Mucosa of stomach (tissue), 1 donor: ENCODE measurements at regions not wholly inside any gene's neighbourhood (a gene's known extent, or its start where the extent isn't known, plus 50 kb on each side); places are given as distances from the start of the nearest gene placed in this dataset.
"Not testable (repeated sequence)": the region's sequence is repeated elsewhere in the genome, so short reads cannot be mapped to it uniquely, and the experiment has no call there.

Experiments
- H3K27me3 ChIP-seq: one replicate; pipeline ENCODE4 v1.7.0; 2013; ENCODE audit warnings: mild to moderate bottlenecking, low read length; ENCODE audit not compliant: control insufficient read depth, insufficient read depth
- H3K36me3 ChIP-seq: one replicate; pipeline ENCODE4 v1.7.0; 2013; ENCODE audit warnings: low read length; ENCODE audit not compliant: control insufficient read depth, insufficient read depth
- H3K4me1 ChIP-seq: one replicate; pipeline ENCODE4 v1.7.0; 2013; ENCODE audit warnings: mild to moderate bottlenecking, low read length; ENCODE audit not compliant: control insufficient read depth, insufficient read depth
- H3K4me3 ChIP-seq: one replicate; pipeline ENCODE4 v1.7.0; 2013; ENCODE audit warnings: low read length
- H3K9ac ChIP-seq: one replicate; pipeline ENCODE4 v1.7.0; 2013; ENCODE audit warnings: mild to moderate bottlenecking, low read length, moderate library complexity
- H3K9me3 ChIP-seq: one replicate; pipeline ENCODE4 v1.7.0; 2013; ENCODE audit warnings: mild to moderate bottlenecking, low read length, moderate library complexity; ENCODE audit not compliant: control insufficient read depth
- donor health status: Pancreatic carcinoma.

- Histone ChIP-seq H3K27me3 (no peaks in the 10 kb centered on the region), H3K9ac (no peak overlapping the region), H3K36me3 (no peaks in the 10 kb centered on the region), H3K4me3 (no peak overlapping the region), H3K4me1 (no peaks in the 10 kb centered on the region), H3K9me3 (no peaks in the 10 kb centered on the region)
These were observed 56.0 kb upstream of the LRPPRC start for GRCh38 chr2:44051593-44052347.

GRCh38 chr2:44052584-44052983 is 56.8 kb upstream of the LRPPRC start:
- H3K4me1 ChIP-seq: no peaks in the 10 kb centered on the region
- H3K36me3 ChIP-seq: no peaks in the 10 kb centered on the region
- no peak overlapping the region for H3K4me3 ChIP-seq
- no peak overlapping the region for H3K9ac ChIP-seq
- no peaks in the 10 kb centered on the region for H3K9me3 ChIP-seq
- no peaks in the 10 kb centered on the region for H3K27me3 ChIP-seq

GRCh38 chr2:44053052-44053451 is 57.3 kb upstream of the LRPPRC start:
- no peaks in the 10 kb centered on the region for H3K36me3 ChIP-seq
- no peaks in the 10 kb centered on the region for H3K27me3 ChIP-seq
- no peak overlapping the region for H3K4me3 ChIP-seq
- no peaks in the 10 kb centered on the region for H3K9me3 ChIP-seq
- H3K9ac ChIP-seq: no peak overlapping the region
- H3K4me1 ChIP-seq: no peaks in the 10 kb centered on the region

GRCh38 chr2:44053456-44053855 is 57.7 kb upstream of the LRPPRC start:
- Histone ChIP-seq H3K36me3 (no peaks in the 10 kb centered on the region), H3K9me3 (no peaks in the 10 kb centered on the region)

DNA sequence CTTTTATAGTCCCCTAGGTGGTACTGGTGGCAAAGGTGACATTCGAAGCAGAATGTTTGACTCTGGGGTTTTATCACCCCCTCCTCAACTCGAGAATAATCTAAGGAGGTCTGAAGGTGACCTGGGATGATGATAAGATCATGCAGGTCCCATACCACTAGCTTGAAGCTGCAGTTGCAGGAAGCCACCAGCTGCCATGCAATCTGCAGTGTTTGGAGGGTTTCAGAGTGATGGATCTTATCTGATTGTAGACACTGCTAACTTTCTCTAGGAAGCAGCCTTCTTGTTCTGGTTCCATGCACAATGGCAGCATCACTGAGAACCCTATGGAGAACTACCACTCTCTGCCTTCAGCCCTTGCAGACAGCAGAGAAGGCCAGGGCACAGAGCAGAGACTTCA is 59.4 kb upstream of the LRPPRC start:
- Histone ChIP-seq H3K36me3 (no peaks in the 10 kb centered on the region), H3K4me1 (no peaks in the 10 kb centered on the region), H3K4me3 (no peak overlapping the region), H3K9ac (no peak overlapping the region), H3K9me3 (no peaks in the 10 kb centered on the region), H3K27me3 (no peaks in the 10 kb centered on the region)

More at GRCh38 chr2:44053456-44053855, 57.7 kb upstream of the LRPPRC start:
- no peaks in the 10 kb centered on the region for H3K4me1 ChIP-seq
- H3K9ac ChIP-seq: no peak overlapping the region
- no peaks in the 10 kb centered on the region for H3K27me3 ChIP-seq
- no peak overlapping the region for H3K4me3 ChIP-seq

DNA sequence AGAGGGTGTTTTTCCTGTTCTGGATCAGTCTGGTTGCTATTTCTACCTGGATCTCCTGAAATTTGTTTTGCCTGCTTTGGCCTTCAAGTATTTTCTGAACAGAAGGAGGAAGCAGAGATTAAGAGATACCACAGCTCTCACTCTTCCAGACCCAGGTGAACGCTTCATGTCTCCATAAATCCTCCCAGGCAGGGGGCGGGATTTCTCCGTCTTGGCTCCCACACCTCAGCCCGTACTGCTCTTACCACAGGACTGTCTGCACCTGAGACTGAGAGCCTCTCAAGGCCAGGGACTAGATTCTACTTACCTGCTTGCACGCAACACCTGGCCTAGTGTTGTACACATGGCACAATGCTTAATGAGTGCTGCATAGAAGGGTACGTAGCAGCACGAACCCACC is 59.9 kb upstream of the LRPPRC start:
- H3K9ac ChIP-seq: no peak overlapping the region
- no peak overlapping the region for H3K4me3 ChIP-seq
- no peaks in the 10 kb centered on the region for H3K27me3 ChIP-seq
- no peaks in the 10 kb centered on the region for H3K4me1 ChIP-seq
- H3K36me3 ChIP-seq: no peaks in the 10 kb centered on the region
- no peaks in the 10 kb centered on the region for H3K9me3 ChIP-seq

- Histone ChIP-seq H3K9me3 (no peaks in the 10 kb centered on the region), H3K36me3 (no peaks in the 10 kb centered on the region), H3K4me1 (no peaks in the 10 kb centered on the region), H3K9ac (no peak overlapping the region), H3K4me3 (no peak overlapping the region), H3K27me3 (no peaks in the 10 kb centered on the region)
These were observed 61.2 kb upstream of the LRPPRC start for GRCh38 chr2:44056947-44057346.

DNA sequence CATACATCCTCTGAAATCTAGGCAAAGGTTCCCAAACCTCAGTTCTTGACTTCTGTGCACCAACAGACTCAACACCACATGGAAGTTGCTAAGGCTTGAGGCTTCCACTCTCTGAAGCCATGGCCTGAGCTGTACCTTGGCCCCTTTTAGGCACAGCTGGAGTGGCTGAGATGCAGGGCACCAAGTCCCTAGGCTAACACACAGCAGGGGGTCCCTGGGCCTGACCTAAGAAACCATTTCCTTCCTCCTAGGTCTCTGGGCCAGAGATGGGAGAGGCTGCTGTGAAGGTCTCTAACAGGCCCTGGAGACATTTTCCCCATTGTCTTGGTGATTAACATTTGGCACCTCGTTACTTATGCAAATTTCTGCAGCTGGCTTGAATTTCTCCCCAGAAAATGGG is 64.5 kb upstream of the LRPPRC start:
- H3K27me3 ChIP-seq, H3K4me1 ChIP-seq, H3K4me3 ChIP-seq: not testable (repeated sequence)

GRCh38 chr2:44060990-44061389 is 65.2 kb upstream of the LRPPRC start:
- H3K27me3 ChIP-seq: no peaks in the 10 kb centered on the region
- H3K9ac ChIP-seq: no peak overlapping the region
- H3K9me3 ChIP-seq: no peaks in the 10 kb centered on the region
- H3K4me1 ChIP-seq: no peaks in the 10 kb centered on the region
- H3K4me3 ChIP-seq: no peak overlapping the region
- no peaks in the 10 kb centered on the region for H3K36me3 ChIP-seq

More for the DNA sequence above, 64.5 kb upstream of the LRPPRC start:
- not testable (repeated sequence) for H3K36me3 ChIP-seq, H3K9ac ChIP-seq, H3K9me3 ChIP-seq

DNA sequence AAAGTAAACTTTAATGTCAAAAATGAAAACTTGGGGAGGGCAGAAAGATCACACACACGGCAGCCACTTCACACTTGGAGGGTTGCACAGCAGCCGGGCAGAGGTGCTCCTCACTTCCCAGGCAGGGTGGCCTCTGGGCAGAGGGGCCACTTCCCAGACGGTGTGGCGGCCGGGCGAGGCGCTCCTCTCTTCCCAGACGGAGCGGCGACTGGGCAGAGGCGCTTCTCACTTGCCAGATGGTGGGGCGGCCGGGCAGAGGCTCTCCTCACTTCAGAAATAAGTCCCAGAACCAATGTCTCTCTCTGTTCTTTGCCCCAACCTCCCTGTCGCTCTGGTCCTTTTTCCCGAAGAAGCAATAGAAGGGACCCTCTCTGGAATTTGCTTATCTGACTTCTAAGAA is 65.7 kb upstream of the LRPPRC start:
- no peaks in the 10 kb centered on the region for H3K4me1 ChIP-seq
- H3K27me3 ChIP-seq: no peaks in the 10 kb centered on the region
- H3K36me3 ChIP-seq: no peaks in the 10 kb centered on the region
- no peak overlapping the region for H3K9ac ChIP-seq
- no peaks in the 10 kb centered on the region for H3K9me3 ChIP-seq
- H3K4me3 ChIP-seq: no peak overlapping the region

DNA sequence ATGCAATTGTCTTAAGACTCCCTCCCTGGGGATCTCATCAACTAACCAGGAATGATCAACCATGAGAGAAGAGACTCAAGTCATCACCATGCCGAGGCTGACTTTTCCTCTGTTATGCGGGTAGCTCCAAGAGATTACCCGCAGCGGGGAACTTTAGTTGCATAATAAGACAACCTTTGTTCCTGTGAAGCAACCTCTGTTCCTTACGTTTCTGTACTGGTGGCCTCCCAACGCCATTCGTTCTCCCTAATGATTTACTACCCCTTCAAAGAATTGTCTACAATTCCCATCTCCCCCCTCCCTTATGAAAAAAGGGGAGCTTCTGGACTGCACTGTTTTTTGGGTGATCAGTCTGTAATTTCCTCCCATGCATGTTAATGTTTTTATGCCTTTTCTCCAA is 66.1 kb upstream of the LRPPRC start:
- Histone ChIP-seq H3K27me3 (no peaks in the 10 kb centered on the region), H3K9ac (no peak overlapping the region), H3K36me3 (no peaks in the 10 kb centered on the region), H3K4me3 (no peak overlapping the region), H3K4me1 (no peaks in the 10 kb centered on the region), H3K9me3 (no peaks in the 10 kb centered on the region)

GRCh38 chr2:44063033-44063432 is 67.2 kb upstream of the LRPPRC start:
- H3K9ac ChIP-seq: no peak overlapping the region
- H3K36me3 ChIP-seq: no peaks in the 10 kb centered on the region
- no peaks in the 10 kb centered on the region for H3K27me3 ChIP-seq
- no peaks in the 10 kb centered on the region for H3K4me1 ChIP-seq
- H3K9me3 ChIP-seq: no peaks in the 10 kb centered on the region
- no peak overlapping the region for H3K4me3 ChIP-seq

GRCh38 chr2:44064281-44064680 is 68.5 kb upstream of the LRPPRC start:
- not testable (repeated sequence) for H3K27me3 ChIP-seq, H3K4me1 ChIP-seq, H3K9me3 ChIP-seq, H3K9ac ChIP-seq, H3K36me3 ChIP-seq, H3K4me3 ChIP-seq
